Suprapubic skin (tissue), 3 donors: ENCODE measurements at regions not wholly inside any gene's neighbourhood (a gene's known extent, or its start where the extent isn't known, plus 50 kb on each side); places are given as distances from the start of the nearest gene placed in this dataset.

ENCODE experiments used
- CTCF ChIP-seq, 2 donors: fragments of 200-600 bp in 1 of 2; fragments of 450-650 bp in 1 of 2; sonication (generic) in 1 of 2; IDR thresholded peaks; one replicate each; pipeline ENCODE4 v1.5.1; 2016 to 2019; ENCODE audit warnings: antibody characterized with exemption in 2 of 2, mild to moderate bottlenecking in 1 of 2, moderate library complexity in 1 of 2
- EP300 ChIP-seq: sonication (generic); formaldehyde crosslinking; IDR thresholded peaks from one replicate; pipeline ENCODE4 v1.6.1; 2017; ENCODE audit warnings: antibody characterized with exemption
- POLR2A ChIP-seq, 2 donors: fragments of 450-650 bp; IDR thresholded peaks; one replicate each; pipeline ENCODE4 v1.6.1; 2017; ENCODE audit warnings: antibody characterized with exemption in 2 of 2, mild to moderate bottlenecking in 2 of 2, moderate library complexity in 2 of 2

DNA sequence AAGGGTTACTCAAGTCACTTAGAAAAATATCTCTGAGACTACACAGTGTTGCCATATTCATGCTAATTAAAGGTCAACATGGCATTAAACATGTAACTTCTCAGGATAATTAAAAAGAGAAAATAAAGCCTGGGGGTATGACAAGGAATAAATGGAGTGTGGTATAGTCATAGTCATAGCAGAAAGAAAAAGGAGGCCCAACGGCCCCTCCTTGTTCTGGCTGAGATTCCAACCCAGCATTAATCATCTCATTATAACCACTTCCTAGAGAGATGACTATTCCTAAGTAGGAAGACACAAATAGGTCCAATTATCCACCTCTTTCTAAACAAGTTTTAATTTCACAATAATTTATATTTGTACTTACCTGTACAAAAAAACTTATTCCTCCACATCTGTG lies 778.4 kb upstream of the AADAT start:
- TF ChIP-seq CTCF (IDR thresholded peaks at IDR 0.05): no peak
- no peak for TF ChIP-seq EP300
- no peak for TF ChIP-seq POLR2A (IDR thresholded peaks at IDR 0.05)
